ENCODE measurements at regions not wholly inside any gene's neighbourhood (a gene's known extent, or its start where the extent isn't known, plus 50 kb on each side); places are given as distances from the start of the nearest gene placed in this dataset.

- Mint-ChIP-seq H3K36me3 (ENCODE audit: insufficient read depth) (peaks cover 61% of the 10 kb centered on the region), H3K4me1 (peaks cover 10% of the 10 kb centered on the region), H3K9me3 (no peaks in the 10 kb centered on the region), H3K27ac (ENCODE audit: low read depth) (no peak overlapping the region), H3K27me3 (no peaks in the 10 kb centered on the region), H3K4me3 (no peak overlapping the region)
- no peak for DNase-seq (ENCODE audit: low spot score in 2 of 2)
- ATAC-seq (replicated peaks; ENCODE audit: extremely low read depth, poor library complexity, severe bottlenecking) = no peak
Observed at GRCh38 chr17:77496831-77497577, 356.2 kb downstream of the SEC14L1 start.

- Mint-ChIP-seq H3K27me3 (no peaks in the 10 kb centered on the region), H3K27ac (ENCODE audit: low read depth) (no peak overlapping the region), H3K36me3 (ENCODE audit: insufficient read depth) (peaks cover 55% of the 10 kb centered on the region), H3K4me3 (no peak overlapping the region), H3K9me3 (no peaks in the 10 kb centered on the region), H3K4me1 (peaks cover 7% of the 10 kb centered on the region)
- ATAC-seq (replicated peaks; ENCODE audit: extremely low read depth, poor library complexity, severe bottlenecking) (no peak), DNase-seq (ENCODE audit: low spot score in 2 of 2) (no peak)
Observed at GRCh38 chr17:77497578-77497934, 356.8 kb downstream of the SEC14L1 start.

GRCh38 chr17:77498091-77498741 lies 357.4 kb downstream of the SEC14L1 start:
- ATAC-seq (replicated peaks; ENCODE audit: extremely low read depth, poor library complexity, severe bottlenecking) (no peak), DNase-seq (ENCODE audit: low spot score in 2 of 2) (no peak)
- no peaks in the 10 kb centered on the region for H3K9me3 Mint-ChIP-seq
- peaks cover 7% of the 10 kb centered on the region for H3K4me1 Mint-ChIP-seq
- no peak overlapping the region for H3K4me3 Mint-ChIP-seq
- H3K27ac Mint-ChIP-seq (ENCODE audit: low read depth) = no peak overlapping the region
- H3K36me3 Mint-ChIP-seq (ENCODE audit: insufficient read depth) = peaks cover 55% of the 10 kb centered on the region
- H3K27me3 Mint-ChIP-seq = no peaks in the 10 kb centered on the region

GRCh38 chr17:77498791-77499698 lies 358.3 kb downstream of the SEC14L1 start:
- Mint-ChIP-seq H3K4me3 (no peak overlapping the region), H3K27ac (ENCODE audit: low read depth) (peak overlapping the region; percentile 78), H3K4me1 (peaks cover 7% of the 10 kb centered on the region), H3K9me3 (no peaks in the 10 kb centered on the region), H3K36me3 (ENCODE audit: insufficient read depth) (peaks cover 47% of the 10 kb centered on the region), H3K27me3 (no peaks in the 10 kb centered on the region)
- no peak for DNase-seq (ENCODE audit: low spot score in 2 of 2)
- no peak for ATAC-seq (replicated peaks; ENCODE audit: extremely low read depth, poor library complexity, severe bottlenecking)

- peak overlapping the region; percentile 78 for H3K27ac Mint-ChIP-seq (ENCODE audit: low read depth)
- no peak for DNase-seq (ENCODE audit: low spot score in 2 of 2)
- H3K27me3 Mint-ChIP-seq = no peaks in the 10 kb centered on the region
- peaks cover 40% of the 10 kb centered on the region for H3K36me3 Mint-ChIP-seq (ENCODE audit: insufficient read depth)
- no peak for ATAC-seq (replicated peaks; ENCODE audit: extremely low read depth, poor library complexity, severe bottlenecking)
- H3K4me1 Mint-ChIP-seq = peaks cover 4% of the 10 kb centered on the region
- H3K9me3 Mint-ChIP-seq = no peaks in the 10 kb centered on the region
- no peak overlapping the region for H3K4me3 Mint-ChIP-seq
Observed at GRCh38 chr17:77499699-77500435, 359.1 kb downstream of the SEC14L1 start.

GRCh38 chr17:77501101-77501566 lies 360.4 kb downstream of the SEC14L1 start:
- Mint-ChIP-seq H3K36me3 (ENCODE audit: insufficient read depth) (peaks cover 32% of the 10 kb centered on the region), H3K27ac (ENCODE audit: low read depth) (no peak overlapping the region), H3K4me1 (no peaks in the 10 kb centered on the region), H3K27me3 (no peaks in the 10 kb centered on the region), H3K4me3 (no peak overlapping the region), H3K9me3 (no peaks in the 10 kb centered on the region)
- DNase-seq (ENCODE audit: low spot score in 2 of 2) = no peak
- no peak for ATAC-seq (replicated peaks; ENCODE audit: extremely low read depth, poor library complexity, severe bottlenecking)

- Mint-ChIP-seq H3K4me3 (no peak overlapping the region), H3K4me1 (no peaks in the 10 kb centered on the region)
- no peak for ATAC-seq (replicated peaks; ENCODE audit: extremely low read depth, poor library complexity, severe bottlenecking)
Observed at GRCh38 chr17:77501751-77502625, 361.2 kb downstream of the SEC14L1 start.

GRCh38 chr17:77502626-77503292 lies 362.0 kb downstream of the SEC14L1 start:
- DNase-seq (ENCODE audit: low spot score in 2 of 2) (no peak), ATAC-seq (replicated peaks; ENCODE audit: extremely low read depth, poor library complexity, severe bottlenecking) (no peak)
- Mint-ChIP-seq H3K27ac (ENCODE audit: low read depth) (no peak overlapping the region), H3K36me3 (ENCODE audit: insufficient read depth) (peaks cover 25% of the 10 kb centered on the region), H3K4me3 (no peak overlapping the region), H3K9me3 (no peaks in the 10 kb centered on the region), H3K4me1 (no peaks in the 10 kb centered on the region), H3K27me3 (no peaks in the 10 kb centered on the region)

More at GRCh38 chr17:77501751-77502625, 361.2 kb downstream of the SEC14L1 start:
- Mint-ChIP-seq H3K27me3 (no peaks in the 10 kb centered on the region), H3K9me3 (no peaks in the 10 kb centered on the region), H3K36me3 (ENCODE audit: insufficient read depth) (peaks cover 27% of the 10 kb centered on the region), H3K27ac (ENCODE audit: low read depth) (no peak overlapping the region)
- DNase-seq (ENCODE audit: low spot score in 2 of 2) = no peak

- ATAC-seq (replicated peaks; ENCODE audit: extremely low read depth, poor library complexity, severe bottlenecking) (no peak), DNase-seq (ENCODE audit: low spot score in 2 of 2) (no peak)
- Mint-ChIP-seq H3K9me3 (no peaks in the 10 kb centered on the region), H3K27ac (ENCODE audit: low read depth) (no peak overlapping the region), H3K4me3 (no peak overlapping the region), H3K27me3 (no peaks in the 10 kb centered on the region), H3K36me3 (ENCODE audit: insufficient read depth) (peaks cover 25% of the 10 kb centered on the region), H3K4me1 (no peaks in the 10 kb centered on the region)
Observed at GRCh38 chr17:77503293-77503655, 362.5 kb downstream of the SEC14L1 start.

- no peaks in the 10 kb centered on the region for H3K27me3 Mint-ChIP-seq
- no peaks in the 10 kb centered on the region for H3K4me1 Mint-ChIP-seq
- H3K27ac Mint-ChIP-seq (ENCODE audit: low read depth) = peak overlapping the region; percentile 65
- no peak overlapping the region for H3K4me3 Mint-ChIP-seq
- DNase-seq (ENCODE audit: low spot score in 2 of 2) (no peak), ATAC-seq (replicated peaks; ENCODE audit: extremely low read depth, poor library complexity, severe bottlenecking) (no peak)
- peaks cover 22% of the 10 kb centered on the region for H3K36me3 Mint-ChIP-seq (ENCODE audit: insufficient read depth)
- no peaks in the 10 kb centered on the region for H3K9me3 Mint-ChIP-seq
Observed at GRCh38 chr17:77503916-77504651, 363.3 kb downstream of the SEC14L1 start.
